Ascending aorta (tissue), 2 donors: ENCODE measurements at regions not wholly inside any gene's neighbourhood (a gene's known extent, or its start where the extent isn't known, plus 50 kb on each side); places are given as distances from the start of the nearest gene placed in this dataset.

Experiments
- DNase-seq, 2 donors: peaks; one replicate each; pipeline ENCODE4 v3.0.0-alpha.2; 2019; ENCODE audit warnings: low spot score in 2 of 2
- H3K27ac ChIP-seq, 2 donors: fragments of 200-600 bp; sonication (generic); one replicate each; pipeline ENCODE4 v1.5.1; 2016 to 2017; ENCODE audit warnings: mild to moderate bottlenecking in 1 of 2
- H3K27me3 ChIP-seq: fragments of 200-600 bp; sonication (generic); one replicate; pipeline ENCODE4 v1.5.1; 2017
- H3K36me3 ChIP-seq, 2 donors: fragments of 200-600 bp; sonication (generic); one replicate each; pipeline ENCODE4 v1.5.1; 2016
- H3K4me1 ChIP-seq, 2 donors: fragments of 200-600 bp; sonication (generic); one replicate each; pipeline ENCODE4 v1.5.1; 2016 to 2017; ENCODE audit warnings: mild to moderate bottlenecking in 1 of 2
- H3K4me3 ChIP-seq, 2 donors: fragments of 200-600 bp; sonication (generic); one replicate each; pipeline ENCODE4 v1.5.1; 2016 to 2017; ENCODE audit warnings: mild to moderate bottlenecking in 1 of 2
- H3K9me3 ChIP-seq, 2 donors: fragments of 200-600 bp; sonication (generic); one replicate each; pipeline ENCODE4 v1.5.1; 2016
- CTCF ChIP-seq, 3 experiments: fragments of 200-600 bp in 2 of 3; fragments of 450-650 bp in 1 of 3; sonication (generic) in 2 of 3; IDR thresholded peaks; one replicate each; pipeline ENCODE4 v1.5.1; 2016 to 2019; ENCODE audit warnings: antibody characterized with exemption in 3 of 3, mild to moderate bottlenecking in 1 of 3, moderate library complexity in 1 of 3
- intact Hi-C: fragments of 100-400 bp; cut with DNase I; formaldehyde crosslinking; loops from one replicate; pipeline ENCODE4 v1.15.1; 2023

- no peaks in the 10 kb centered on the region for H3K27me3 ChIP-seq
- intact Hi-C loops, result no loop called here
- H3K9me3 ChIP-seq, result no peaks in the 10 kb centered on the region
- H3K36me3 ChIP-seq, result no peaks in the 10 kb centered on the region
- no peak overlapping the region for H3K4me3 ChIP-seq
- H3K27ac ChIP-seq, result no peak overlapping the region
- H3K4me1 ChIP-seq, result no peaks in the 10 kb centered on the region
- no peak for TF ChIP-seq CTCF (IDR thresholded peaks at IDR 0.05)
- DNase-seq, result no peak
Observed at GRCh38 chrX:9196961-9197640, 163.2 kb upstream of the FAM9B start.

- Histone ChIP-seq H3K27ac (no peak overlapping the region), H3K9me3 (no peaks in the 10 kb centered on the region), H3K36me3 (no peaks in the 10 kb centered on the region), H3K4me3 (no peak overlapping the region), H3K4me1 (no peaks in the 10 kb centered on the region), H3K27me3 (no peaks in the 10 kb centered on the region)
- DNase-seq, result no peak
- intact Hi-C loops, result no loop called here
- no peak for TF ChIP-seq CTCF (IDR thresholded peaks at IDR 0.05)
Observed at GRCh38 chrX:9204560-9204959, 170.6 kb upstream of the FAM9B start.

- intact Hi-C loops, result no loop called here
- no peaks in the 10 kb centered on the region for H3K27me3 ChIP-seq
- no peak overlapping the region for H3K4me3 ChIP-seq
- no peaks in the 10 kb centered on the region for H3K4me1 ChIP-seq
- H3K27ac ChIP-seq, result no peak overlapping the region
- no peak for TF ChIP-seq CTCF (IDR thresholded peaks at IDR 0.05)
- no peak for DNase-seq
- no peaks in the 10 kb centered on the region for H3K9me3 ChIP-seq
- no peaks in the 10 kb centered on the region for H3K36me3 ChIP-seq
Observed at GRCh38 chrX:9205599-9206223, 171.8 kb upstream of the FAM9B start.

- no peak for DNase-seq
- no peaks in the 10 kb centered on the region for H3K36me3 ChIP-seq
- no peaks in the 10 kb centered on the region for H3K4me1 ChIP-seq
- H3K27ac ChIP-seq, result no peak overlapping the region
- intact Hi-C loops, result no loop called here
- no peaks in the 10 kb centered on the region for H3K27me3 ChIP-seq
- H3K9me3 ChIP-seq, result no peaks in the 10 kb centered on the region
- peak overlapping the region in 1 of 2 donors; percentile 36 for H3K4me3 ChIP-seq
- no peak for TF ChIP-seq CTCF (IDR thresholded peaks at IDR 0.05)
Observed at GRCh38 chrX:9207142-9207541, 173.2 kb upstream of the FAM9B start.

GRCh38 chrX:9211269-9211668, 177.3 kb upstream of the FAM9B start:
- intact Hi-C loops, result no loop called here
- H3K9me3 ChIP-seq, result no peaks in the 10 kb centered on the region
- H3K4me1 ChIP-seq, result no peaks in the 10 kb centered on the region
- DNase-seq, result no peak
- TF ChIP-seq CTCF (IDR thresholded peaks at IDR 0.05), result no peak
- no peak overlapping the region for H3K27ac ChIP-seq
- no peak overlapping the region for H3K4me3 ChIP-seq
- no peaks in the 10 kb centered on the region for H3K27me3 ChIP-seq
- H3K36me3 ChIP-seq, result no peaks in the 10 kb centered on the region
